Transverse colon (tissue), 4 donors: ENCODE measurements at regions not wholly inside any gene's neighbourhood (a gene's known extent, or its start where the extent isn't known, plus 50 kb on each side); places are given as distances from the start of the nearest gene placed in this dataset.

Experiments
- DNase-seq: peaks from one replicate; pipeline ENCODE4 v3.0.0-alpha.2; 2019
- H3K27ac ChIP-seq, 4 donors: fragments of 200-600 bp; sonication (generic); 2 replicates each; pipeline ENCODE4 v1.5.1; 2016 to 2018; ENCODE audit warnings: inconsistent platforms in 4 of 4
- H3K27me3 ChIP-seq: fragments of 200-600 bp; sonication (generic); 2 replicates; pipeline ENCODE4 v1.5.1; 2017; ENCODE audit warnings: inconsistent platforms
- H3K36me3 ChIP-seq, 4 donors: fragments of 200-600 bp; sonication (generic); 2 replicates each; pipeline ENCODE4 v1.5.1; 2017 to 2019; ENCODE audit warnings: inconsistent platforms in 4 of 4
- H3K4me1 ChIP-seq, 4 donors: fragments of 200-600 bp; sonication (generic); 2 replicates each; pipeline ENCODE4 v1.5.1; 2017 to 2020; ENCODE audit warnings: inconsistent platforms in 4 of 4
- H3K4me3 ChIP-seq, 4 donors: fragments of 200-600 bp; sonication (generic); 1 replicate in 1 of 4; 2 replicates in 3 of 4; pipeline versions ENCODE4 v1.5.1 to v1.6.1; 2017 to 2019; ENCODE audit warnings: inconsistent platforms in 4 of 4
- H3K9me3 ChIP-seq, 2 donors: fragments of 200-600 bp; sonication (generic); 2 replicates each; pipeline ENCODE4 v1.5.1; 2017 to 2019; ENCODE audit warnings: inconsistent platforms in 2 of 2
- CTCF ChIP-seq, 5 experiments: fragments of 200-600 bp in 3 of 5; fragments of 450-650 bp in 2 of 5; sonication (generic) in 3 of 5; IDR thresholded peaks; 1 replicate in 2 of 5; 2 replicates in 3 of 5; pipeline ENCODE4 v1.5.1; 2016 to 2017; ENCODE audit warnings: antibody characterized with exemption in 5 of 5, inconsistent platforms in 3 of 5, mild to moderate bottlenecking in 2 of 5, moderate library complexity in 1 of 5
- EP300 ChIP-seq: sonication (generic); formaldehyde crosslinking; IDR thresholded peaks from one replicate; pipeline ENCODE4 v1.6.1; 2017; ENCODE audit warnings: antibody characterized with exemption, low read depth
- POLR2A ChIP-seq: fragments of 450-650 bp; IDR thresholded peaks from one replicate; pipeline ENCODE4 v1.6.1; 2016; ENCODE audit warnings: antibody characterized with exemption, mild to moderate bottlenecking, moderate library complexity
- POLR2AphosphoS5 ChIP-seq, 3 donors: sonication (generic); formaldehyde crosslinking; IDR thresholded peaks; one replicate each; pipeline ENCODE4 v1.6.1; 2016; ENCODE audit warnings: antibody characterized with exemption in 3 of 3
- WGBS, 2 donors: methylation state at CpG; one replicate each; pipeline ENCODE4 v1.1.5; 2018; ENCODE audit warnings: low coverage in 1 of 2; 5-methylcytosine and 5-hydroxymethylcytosine counted together
- in situ Hi-C, 4 donors: fragments of 200-750 bp; cut with MboI; loops; one replicate each; pipeline versions ENCODE4 v1.15.0 to v1.15.1; 2017; ENCODE audit warnings: low sequenced_read_pairs in 3 of 4, low pct_ligation_motif_present in 1 of 4, low pct_unique_long_range_greater_than_20kb in 1 of 4
- intact Hi-C: fragments of 100-400 bp; cut with DNase I; formaldehyde crosslinking; loops from one replicate; pipeline ENCODE4 v1.15.1; 2023; ENCODE audit warnings: low total_unique reads

GRCh38 chr4:111398906-111399330, 746.3 kb upstream of the FAM241A start:
- Histone ChIP-seq H3K36me3 (no peaks in the 10 kb centered on the region), H3K27me3 (no peaks in the 10 kb centered on the region), H3K27ac (no peak overlapping the region), H3K9me3 (no peaks in the 10 kb centered on the region), H3K4me3 (no peak overlapping the region), H3K4me1 (peaks cover 0 to 15% (median 2%) of the 10 kb centered on the region in 4 donors)
- intact Hi-C loops (no loop called here), in situ Hi-C loops (no loop called here)
- no peak for DNase-seq
- WGBS, 2 donors, result 17 to 45% methylated on average over 5 of the region's 5 CpGs
- TF ChIP-seq POLR2AphosphoS5 (IDR thresholded peaks at IDR 0.05), result no peak
- no peak for TF ChIP-seq POLR2A
- TF ChIP-seq EP300, result no peak
- TF ChIP-seq CTCF (IDR thresholded peaks at IDR 0.05), result no peak

GRCh38 chr4:111399623-111400022, 745.6 kb upstream of the FAM241A start:
- Histone ChIP-seq H3K4me3 (no peak overlapping the region), H3K36me3 (no peaks in the 10 kb centered on the region), H3K9me3 (no peaks in the 10 kb centered on the region), H3K27me3 (no peaks in the 10 kb centered on the region), H3K27ac (no peak overlapping the region), H3K4me1 (peaks cover 0 to 15% (median 2%) of the 10 kb centered on the region in 4 donors)
- in situ Hi-C loops (no loop called here), intact Hi-C loops (no loop called here)
- TF ChIP-seq POLR2AphosphoS5 (IDR thresholded peaks at IDR 0.05), result no peak
- TF ChIP-seq EP300, result no peak
- TF ChIP-seq CTCF (IDR thresholded peaks at IDR 0.05), result no peak
- TF ChIP-seq POLR2A, result no peak
- 49 to 70% methylated on average over 3 of the region's 3 CpGs for WGBS, 2 donors
- DNase-seq, result no peak

GRCh38 chr4:111400741-111401140, 744.5 kb upstream of the FAM241A start:
- intact Hi-C loops, result no loop called here
- 22 to 27% methylated on average over 3 to 4 of the region's 4 CpGs for WGBS, 2 donors
- TF ChIP-seq POLR2A, result no peak
- no peak for TF ChIP-seq EP300
- no peak for TF ChIP-seq CTCF (IDR thresholded peaks at IDR 0.05)
- no peak for TF ChIP-seq POLR2AphosphoS5 (IDR thresholded peaks at IDR 0.05)
- H3K27ac ChIP-seq, result no peak overlapping the region
- no peaks in the 10 kb centered on the region for H3K9me3 ChIP-seq
- no peaks in the 10 kb centered on the region for H3K27me3 ChIP-seq
- no peaks in the 10 kb centered on the region for H3K36me3 ChIP-seq
- peaks cover 0 to 15% (median 2%) of the 10 kb centered on the region in 4 donors for H3K4me1 ChIP-seq
- no peak for DNase-seq
- in situ Hi-C loops, result no loop called here
- H3K4me3 ChIP-seq, result no peak overlapping the region

GRCh38 chr4:111404673-111405072, 740.6 kb upstream of the FAM241A start:
- peaks cover 0 to 7% (median 0%) of the 10 kb centered on the region in 4 donors for H3K4me1 ChIP-seq
- intact Hi-C loops (no loop called here), in situ Hi-C loops (no loop called here)
- DNase-seq, result no peak
- H3K27me3 ChIP-seq, result no peaks in the 10 kb centered on the region
- TF ChIP-seq POLR2AphosphoS5 (IDR thresholded peaks at IDR 0.05) (no peak), POLR2A (no peak), EP300 (no peak)
- no peak overlapping the region for H3K4me3 ChIP-seq
- 75 to 87% methylated on average over 3 of the region's 3 CpGs for WGBS, 2 donors
- H3K9me3 ChIP-seq, result no peaks in the 10 kb centered on the region
- no peaks in the 10 kb centered on the region for H3K36me3 ChIP-seq
- no peak overlapping the region for H3K27ac ChIP-seq

- 80 to 85% methylated on average over 3 to 5 of the region's 5 CpGs for WGBS, 2 donors
- TF ChIP-seq POLR2A (no peak), CTCF (IDR thresholded peaks at IDR 0.05) (no peak), EP300 (no peak), POLR2AphosphoS5 (IDR thresholded peaks at IDR 0.05) (no peak)
- H3K27me3 ChIP-seq, result no peaks in the 10 kb centered on the region
- DNase-seq, result no peak
- H3K36me3 ChIP-seq, result no peaks in the 10 kb centered on the region
- H3K4me1 ChIP-seq, result no peaks in the 10 kb centered on the region
- no peaks in the 10 kb centered on the region for H3K9me3 ChIP-seq
- in situ Hi-C loops, result no loop called here
- no peak overlapping the region for H3K4me3 ChIP-seq
- intact Hi-C loops, result no loop called here
- H3K27ac ChIP-seq, result no peak overlapping the region
These were observed 739.3 kb upstream of the FAM241A start for GRCh38 chr4:111405989-111406388.
